HG02885 (cell line): ENCODE measurements at regions not wholly inside any gene's neighbourhood (a gene's known extent, or its start where the extent isn't known, plus 50 kb on each side); places are given as distances from the start of the nearest gene placed in this dataset.
"Not testable (repeated sequence)": the region's sequence is repeated elsewhere in the genome, so short reads cannot be mapped to it uniquely, and the experiment has no call there.

ENCODE experiments used
- ATAC-seq: cut with Tn5 transposase; IDR thresholded peaks from one replicate; pipeline ENCODE4 v1.9.1; 2021; ENCODE audit warnings: mild to moderate bottlenecking; ENCODE audit not compliant: unreplicated experiment, poor library complexity

GRCh38 chr7:67602246-67602887 lies 605.7 kb downstream of the TYW1 start:
- ATAC-seq: no peak

DNA sequence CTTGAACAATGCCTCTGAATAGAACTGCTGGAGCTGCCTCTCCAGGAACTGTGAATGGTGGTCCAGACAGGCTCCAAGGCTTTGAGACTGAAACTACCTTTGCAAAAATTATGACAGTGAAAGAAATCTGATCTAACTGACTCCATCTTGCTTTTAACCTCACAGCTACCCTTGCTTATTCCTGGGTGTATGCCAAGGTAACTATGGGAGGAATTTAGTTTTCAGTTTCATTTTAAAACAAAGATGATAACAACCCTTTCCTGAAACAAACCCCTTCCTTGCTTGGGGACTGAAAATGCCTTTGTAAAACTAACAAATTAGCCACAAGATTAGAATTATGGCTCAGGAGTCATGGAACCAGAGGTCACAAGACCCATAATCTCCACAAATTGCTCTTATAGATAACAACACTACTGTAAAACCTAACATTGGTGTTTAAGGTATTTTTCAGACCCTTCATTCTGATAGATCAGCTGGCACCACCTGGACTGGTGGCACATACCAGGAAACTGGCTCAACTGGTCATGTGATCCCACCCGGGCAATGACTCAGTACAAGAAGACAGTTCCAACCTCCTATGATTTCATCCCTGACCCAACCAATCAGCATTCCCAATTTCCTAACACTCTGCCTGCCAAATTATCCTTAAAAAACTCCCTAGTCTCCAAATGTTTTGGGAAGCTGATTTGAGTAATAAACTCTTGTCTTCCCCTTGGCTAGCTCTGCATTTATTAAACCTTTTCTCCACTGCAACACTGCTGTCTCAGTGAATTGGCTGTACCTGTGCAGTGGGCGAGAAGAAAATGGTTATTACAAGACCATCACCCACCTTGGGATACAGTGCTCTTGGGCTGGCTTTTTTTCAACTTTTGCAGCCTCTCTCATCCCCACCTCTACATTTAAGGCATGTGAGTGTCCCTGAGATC lies 608.1 kb downstream of the TYW1 start:
- no peak for ATAC-seq

DNA sequence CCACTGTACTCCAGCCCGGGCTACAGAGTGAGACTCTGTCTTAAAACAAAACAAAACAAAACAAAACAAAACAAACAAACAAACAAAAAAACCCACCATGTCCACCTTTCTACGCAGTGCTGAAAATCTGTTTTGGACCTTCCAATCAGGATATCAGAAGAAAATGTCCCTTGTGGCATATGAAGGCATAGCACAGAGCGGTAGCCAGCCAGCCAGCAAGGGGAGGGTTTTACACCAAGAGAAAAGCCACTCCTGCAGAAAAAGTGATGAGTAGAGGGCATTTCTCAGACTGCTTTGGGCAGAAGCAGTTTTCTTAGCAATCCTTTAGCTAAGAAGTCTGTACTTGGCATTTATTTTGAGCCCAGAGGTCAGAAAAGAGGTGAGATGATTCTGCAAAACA lies 612.2 kb downstream of the TYW1 start:
- no peak for ATAC-seq

- ATAC-seq: no peak
Observed at GRCh38 chr7:67610897-67611296, 614.3 kb downstream of the TYW1 start.

- ATAC-seq: no peak
Observed at GRCh38 chr7:67614843-67615242, 618.2 kb downstream of the TYW1 start.

DNA sequence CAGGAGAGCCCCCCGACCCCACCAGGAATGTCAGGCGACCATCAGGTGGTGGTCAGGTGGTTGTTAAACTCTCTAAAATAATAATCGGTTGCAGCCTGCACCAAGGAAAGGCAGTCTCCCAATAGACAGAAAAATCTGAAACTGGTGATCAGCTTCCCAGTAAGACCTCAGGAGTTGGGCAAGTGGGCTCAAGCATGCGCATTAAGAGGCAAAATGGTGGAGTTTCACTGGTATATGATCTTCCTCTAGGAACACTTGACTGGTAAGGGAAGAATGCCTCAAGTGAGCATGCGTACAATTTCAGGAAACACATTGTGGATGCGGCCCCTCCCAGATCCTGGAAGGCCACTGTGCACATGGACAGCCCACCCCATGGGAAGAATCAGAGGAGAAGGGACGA lies 619.9 kb downstream of the TYW1 start:
- ATAC-seq: no peak

DNA sequence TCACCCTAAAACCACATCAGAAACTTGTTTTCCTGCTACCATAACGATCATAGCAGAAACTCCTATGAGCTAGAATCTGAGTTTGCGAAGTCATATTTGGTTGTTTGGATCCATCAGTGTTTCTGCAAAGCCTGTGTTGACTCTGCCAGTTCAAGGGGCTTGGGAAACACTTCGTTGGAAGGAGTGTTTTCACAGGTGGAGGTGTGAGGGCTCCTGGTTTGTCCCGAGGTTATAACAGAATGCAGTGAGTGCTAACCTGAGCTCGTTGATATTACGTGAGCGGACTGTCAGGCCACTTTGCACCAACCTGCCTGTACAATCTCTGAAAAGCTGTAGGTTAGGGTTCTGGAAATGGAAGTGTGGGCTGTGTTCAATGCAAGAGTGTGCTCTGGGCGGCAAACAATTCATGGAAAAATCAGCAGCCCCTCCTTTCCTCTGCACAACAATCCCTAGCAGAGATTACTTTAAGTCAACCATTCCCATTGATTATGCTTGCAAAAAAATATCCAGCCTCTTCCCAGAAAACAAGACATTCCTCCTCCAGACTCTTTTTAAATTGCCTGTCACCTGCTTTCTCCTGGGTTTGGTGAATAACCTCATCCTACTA lies 622.0 kb downstream of the TYW1 start:
- no peak for ATAC-seq

GRCh38 chr7:67619175-67619574 lies 622.5 kb downstream of the TYW1 start:
- ATAC-seq: no peak

DNA sequence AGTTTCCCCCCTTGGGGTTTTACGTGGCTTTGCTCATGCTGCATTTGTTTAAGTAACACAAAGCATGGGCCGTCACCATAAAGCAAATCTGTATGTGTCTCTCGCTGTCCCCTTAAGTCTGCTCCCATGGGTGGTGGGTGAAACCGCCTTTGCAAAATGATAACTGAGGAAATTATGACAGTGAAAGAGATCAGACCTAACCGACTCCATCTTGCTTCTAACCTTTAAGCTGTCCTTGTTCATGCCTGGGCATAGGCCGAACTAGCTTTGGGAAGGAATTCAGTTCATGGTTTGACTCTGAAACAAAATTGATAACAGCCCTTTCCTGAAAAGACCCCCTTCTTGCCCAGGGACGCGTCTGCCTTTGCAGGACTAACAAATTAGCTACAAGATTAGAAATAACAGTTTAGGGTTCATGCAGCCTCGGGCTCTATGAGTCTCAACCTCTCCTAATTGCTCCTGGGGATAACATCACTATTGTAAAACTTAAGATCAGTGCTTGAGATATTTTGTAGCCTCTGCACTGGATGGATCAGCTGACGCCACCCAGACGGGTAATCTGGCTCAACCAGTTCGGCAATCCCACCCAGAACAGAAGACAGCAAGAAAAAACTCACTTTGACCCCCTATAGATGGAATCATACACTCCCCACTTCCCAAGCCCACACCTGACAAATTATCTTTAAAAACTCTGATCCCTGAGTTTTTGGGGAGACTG lies 623.7 kb downstream of the TYW1 start:
- ATAC-seq: no peak

DNA sequence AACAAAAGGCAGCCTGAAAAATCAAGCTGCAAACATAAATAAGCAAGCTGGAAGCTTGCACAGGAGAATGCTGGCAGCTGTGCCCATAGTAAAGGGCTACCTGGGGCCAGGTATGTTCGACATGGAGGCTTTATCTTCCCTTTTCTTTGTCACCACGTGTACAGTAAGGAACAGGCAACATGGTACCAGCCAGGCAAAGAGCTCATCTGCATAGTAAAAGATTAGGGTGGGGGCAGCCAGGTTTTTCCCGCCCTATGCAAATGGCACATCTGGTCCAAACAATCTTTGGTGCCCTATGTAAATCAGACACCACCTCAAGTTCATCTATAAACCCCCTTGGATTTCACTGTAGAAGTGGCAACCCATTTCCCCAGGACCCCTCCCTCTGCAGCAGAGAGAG lies 625.1 kb downstream of the TYW1 start:
- no peak for ATAC-seq

- ATAC-seq: peak; percentile 64
Observed at GRCh38 chr7:67625257-67625737, 628.7 kb downstream of the TYW1 start.

DNA sequence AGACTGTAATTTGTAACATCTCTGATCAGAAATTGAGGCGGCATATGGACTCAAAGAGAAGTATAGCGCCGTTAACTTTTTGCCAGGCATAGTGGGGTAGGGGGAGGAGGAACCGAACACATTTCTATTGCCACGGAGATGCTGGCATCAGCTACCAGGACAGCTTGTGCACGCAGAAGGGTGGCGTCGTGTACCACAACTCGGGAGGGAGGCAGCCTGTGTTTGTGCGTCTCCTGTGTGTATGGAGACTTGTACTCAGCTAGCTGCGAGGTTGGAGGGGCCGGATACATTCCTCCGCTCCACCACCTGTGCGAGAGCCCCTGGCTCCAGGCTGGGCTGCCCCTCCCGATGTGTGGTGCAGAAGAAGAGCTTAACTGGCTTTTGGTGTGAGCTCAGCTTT lies 634.8 kb downstream of the TYW1 start:
- ATAC-seq: no peak

- ATAC-seq: no peak
Observed at GRCh38 chr7:67635271-67635670, 638.6 kb downstream of the TYW1 start.

DNA sequence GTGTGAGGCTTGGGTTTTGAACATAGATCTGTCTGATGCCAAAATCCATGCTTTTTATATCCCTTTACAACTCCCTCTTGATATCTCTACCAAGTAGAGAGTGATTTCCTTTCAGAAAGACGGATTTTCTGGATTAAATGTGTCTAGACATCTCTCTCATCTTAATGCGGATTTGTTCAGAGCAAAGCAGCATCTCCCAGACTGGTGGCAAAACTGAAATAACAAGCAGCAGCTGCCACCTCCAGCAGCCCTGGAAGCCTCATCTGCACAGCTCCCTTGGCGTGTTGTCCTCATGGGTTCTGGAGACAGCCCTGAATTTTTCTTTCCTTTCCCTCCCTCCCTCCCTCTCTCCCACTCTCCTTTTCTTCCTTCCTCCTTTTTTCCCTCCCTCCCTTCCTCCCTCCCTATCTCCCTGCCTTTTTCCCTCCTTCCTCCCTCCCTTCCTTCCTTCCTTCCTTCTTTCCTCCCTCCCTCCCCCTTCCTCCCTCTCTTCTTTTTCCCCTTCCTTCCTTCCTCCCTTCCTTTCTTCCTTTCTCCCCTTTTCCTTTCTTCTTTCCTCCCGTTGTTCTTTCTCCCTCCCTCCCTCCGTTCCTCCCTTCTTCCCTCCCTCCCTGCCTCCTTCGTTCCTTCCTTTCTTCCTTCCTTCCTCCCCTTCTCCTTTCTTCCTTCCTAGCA lies 639.9 kb downstream of the TYW1 start:
- no peak for ATAC-seq

- ATAC-seq: no peak
Observed at GRCh38 chr7:67637023-67637358, 640.4 kb downstream of the TYW1 start.

DNA sequence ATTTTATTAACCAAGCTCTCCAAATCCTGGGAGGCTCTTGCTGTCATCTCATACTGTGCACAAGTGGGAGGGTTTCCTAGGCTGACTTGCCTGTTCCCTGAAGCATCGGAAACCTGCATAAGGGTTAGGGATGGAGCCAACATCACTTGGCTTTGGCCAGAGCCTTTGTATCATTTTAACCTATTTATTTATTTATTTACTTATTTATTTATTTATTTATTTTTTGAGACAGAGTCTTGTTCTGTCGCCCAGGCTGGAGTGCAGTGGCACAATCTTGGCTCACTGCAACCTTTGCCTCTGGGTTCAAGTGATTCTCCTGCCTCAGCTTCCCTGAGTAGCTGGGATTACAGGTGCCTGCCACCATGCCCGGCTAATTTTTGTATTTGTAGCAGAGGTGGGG lies 645.9 kb downstream of the TYW1 start:
- ATAC-seq: not testable (repeated sequence)

DNA sequence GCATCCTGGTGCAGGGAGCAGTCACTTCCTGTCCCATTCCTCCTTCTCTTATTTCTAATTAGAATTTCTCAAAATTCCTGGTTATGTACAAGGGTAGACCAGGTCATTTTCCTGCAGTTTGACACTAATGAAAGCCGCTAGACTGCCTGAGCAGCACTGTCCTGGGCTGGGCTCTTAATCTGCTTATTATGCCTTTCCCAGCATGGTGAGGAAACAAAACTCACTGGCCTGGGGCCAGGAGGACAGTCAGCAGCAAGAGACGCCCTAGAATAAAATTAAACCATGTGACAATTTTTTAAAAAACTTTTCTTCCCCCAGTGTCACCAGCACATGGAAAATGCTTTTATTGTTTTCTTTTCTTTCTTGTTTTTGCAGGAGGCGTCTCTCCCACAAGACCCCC lies 647.5 kb downstream of the TYW1 start:
- ATAC-seq: no peak

GRCh38 chr7:67652937-67653336 lies 656.3 kb downstream of the TYW1 start:
- no peak for ATAC-seq

DNA sequence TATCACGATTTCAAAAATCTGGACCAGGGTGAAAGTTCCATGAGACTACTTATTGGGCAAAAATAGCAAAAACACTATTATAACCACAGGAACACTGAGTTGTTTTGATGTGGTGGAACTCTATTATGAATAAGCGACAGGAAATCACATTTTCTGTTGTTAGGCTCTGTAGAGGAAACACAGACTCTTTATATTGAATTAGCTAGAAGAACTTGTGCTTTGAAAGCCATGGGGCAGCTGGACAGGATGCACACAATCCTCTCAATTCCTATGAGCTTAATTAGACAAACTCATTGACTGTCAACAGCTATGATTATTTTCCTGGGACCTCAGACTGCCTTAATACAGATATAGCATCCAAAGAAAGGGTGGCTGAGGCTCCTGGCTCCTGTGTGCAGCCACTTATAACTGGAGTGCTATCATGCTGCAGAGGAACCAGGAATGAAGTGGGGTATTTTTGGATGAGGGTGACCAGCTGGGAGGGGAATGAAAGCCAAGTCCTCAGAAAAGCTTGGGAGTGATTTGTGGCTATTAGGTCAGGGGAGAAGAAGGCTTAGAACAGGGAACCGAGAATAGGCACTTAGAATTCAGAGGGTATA lies 657.3 kb downstream of the TYW1 start:
- ATAC-seq: no peak

GRCh38 chr7:67654642-67655041 lies 658.0 kb downstream of the TYW1 start:
- ATAC-seq: no peak
